HG03196 (cell line): ENCODE measurements at regions not wholly inside any gene's neighbourhood (a gene's known extent, or its start where the extent isn't known, plus 50 kb on each side); places are given as distances from the start of the nearest gene placed in this dataset.

ENCODE experiments used
- ATAC-seq: cut with Tn5 transposase; IDR thresholded peaks from one replicate; pipeline ENCODE4 v1.9.1; 2021; ENCODE audit not compliant: unreplicated experiment

DNA sequence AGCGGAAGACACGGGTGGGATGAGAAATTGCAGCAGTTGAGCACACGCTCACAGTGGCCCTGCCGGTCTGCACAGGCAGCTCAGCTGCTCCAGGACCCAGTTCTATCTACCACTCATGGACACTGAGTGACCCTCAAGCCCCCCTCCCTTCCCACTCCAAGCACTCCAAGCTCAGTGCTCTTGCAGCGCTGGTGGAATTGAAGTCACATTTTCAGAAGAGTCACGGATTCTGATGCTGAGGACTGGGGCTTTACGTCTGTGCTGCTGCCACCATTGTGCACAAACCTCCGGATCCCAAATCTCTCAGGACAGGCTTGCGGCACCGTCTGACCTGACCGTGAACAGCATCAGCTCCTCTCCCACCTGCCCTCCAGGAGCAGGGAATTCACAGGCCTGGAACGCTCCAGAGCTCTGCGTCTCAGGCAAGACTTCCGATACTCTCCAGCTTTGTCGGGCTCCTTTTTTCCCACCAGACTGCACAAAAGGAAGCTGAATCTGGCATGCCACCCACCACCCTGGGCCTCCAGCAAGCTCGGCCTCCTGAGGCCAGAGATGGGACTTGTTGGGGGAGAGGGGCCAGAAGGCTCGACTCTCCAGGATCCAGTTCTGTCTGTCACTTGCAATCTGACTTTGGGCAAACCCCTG is 213.1 kb upstream of the RTL1 start:
- ATAC-seq = no peak

DNA sequence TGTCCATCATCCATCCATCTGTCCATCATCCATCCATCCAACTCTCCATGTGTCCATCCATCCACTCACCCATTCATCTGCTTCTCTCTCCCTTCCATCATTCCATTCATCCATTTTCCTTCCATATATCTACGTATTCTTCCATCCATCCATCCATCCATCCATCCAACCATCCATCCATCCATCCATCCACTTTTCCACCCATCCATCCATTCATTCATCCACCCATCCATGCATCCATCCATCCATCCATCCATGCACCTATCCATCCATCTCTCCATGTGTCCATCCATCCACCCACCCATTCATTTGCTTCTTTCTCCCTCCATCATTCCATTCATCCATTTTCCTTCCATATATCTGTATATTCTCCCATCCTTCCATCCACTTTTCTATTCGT is 214.0 kb upstream of the RTL1 start:
- no peak for ATAC-seq

DNA sequence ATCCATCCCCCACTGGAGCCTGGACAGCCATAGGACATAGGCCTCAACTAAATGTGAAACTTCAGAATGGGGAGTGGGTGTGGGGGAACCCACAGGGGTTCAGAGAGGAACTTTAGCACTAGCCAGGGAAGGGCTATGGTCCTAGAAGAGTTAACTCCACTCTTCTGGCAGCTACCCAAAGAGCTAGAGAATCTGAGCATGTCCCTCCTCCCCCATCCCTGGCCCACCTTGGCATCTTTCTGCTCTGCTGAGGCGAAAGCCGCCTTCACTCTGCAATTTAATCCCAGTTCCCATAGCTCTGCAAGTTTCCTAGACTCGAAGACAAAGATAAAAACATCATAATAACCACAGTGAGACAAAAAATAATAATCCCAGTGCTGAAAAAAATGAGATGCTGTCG is 214.7 kb upstream of the RTL1 start:
- no peak for ATAC-seq

DNA sequence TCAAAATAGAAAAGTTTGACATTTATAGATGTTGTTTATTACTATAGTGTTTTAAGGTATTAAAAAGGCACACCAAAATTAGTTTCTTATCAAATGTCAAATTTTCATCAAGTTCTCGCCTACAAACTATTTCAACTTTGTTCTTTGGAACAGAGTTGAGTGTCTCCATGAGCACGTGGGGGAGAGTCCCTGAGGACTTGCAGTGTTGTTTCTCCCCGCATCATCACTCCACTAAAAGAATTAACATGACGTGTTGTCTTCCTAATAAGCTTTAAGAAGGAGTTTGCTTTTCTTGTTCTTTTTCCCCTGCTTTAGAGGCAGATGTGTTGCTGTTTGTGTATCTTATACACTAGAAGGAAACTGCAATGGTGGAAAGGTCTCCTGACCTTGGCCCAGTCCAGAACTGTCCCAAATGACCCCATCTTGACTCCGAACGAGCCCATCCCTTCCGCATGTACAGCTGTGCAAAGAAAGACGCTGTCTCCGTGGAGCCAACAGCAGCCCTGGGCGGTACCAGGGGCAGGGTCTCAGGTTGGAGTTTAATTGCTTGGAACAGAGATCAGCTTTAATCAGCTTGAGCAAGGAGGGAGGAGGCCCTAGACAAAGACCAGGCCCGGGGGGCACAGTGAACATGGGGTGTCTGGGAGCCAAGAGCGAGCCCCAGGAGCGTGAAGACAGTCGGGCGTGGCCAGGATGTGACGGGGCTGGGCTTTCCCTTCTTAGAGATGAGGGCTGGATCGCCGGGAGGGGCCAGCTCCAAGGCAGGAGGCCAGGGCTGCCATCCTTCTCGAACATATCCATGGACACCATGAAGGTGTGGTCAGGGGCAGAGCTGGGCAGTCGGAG is 215.4 kb upstream of the RTL1 start:
- ATAC-seq = no peak

DNA sequence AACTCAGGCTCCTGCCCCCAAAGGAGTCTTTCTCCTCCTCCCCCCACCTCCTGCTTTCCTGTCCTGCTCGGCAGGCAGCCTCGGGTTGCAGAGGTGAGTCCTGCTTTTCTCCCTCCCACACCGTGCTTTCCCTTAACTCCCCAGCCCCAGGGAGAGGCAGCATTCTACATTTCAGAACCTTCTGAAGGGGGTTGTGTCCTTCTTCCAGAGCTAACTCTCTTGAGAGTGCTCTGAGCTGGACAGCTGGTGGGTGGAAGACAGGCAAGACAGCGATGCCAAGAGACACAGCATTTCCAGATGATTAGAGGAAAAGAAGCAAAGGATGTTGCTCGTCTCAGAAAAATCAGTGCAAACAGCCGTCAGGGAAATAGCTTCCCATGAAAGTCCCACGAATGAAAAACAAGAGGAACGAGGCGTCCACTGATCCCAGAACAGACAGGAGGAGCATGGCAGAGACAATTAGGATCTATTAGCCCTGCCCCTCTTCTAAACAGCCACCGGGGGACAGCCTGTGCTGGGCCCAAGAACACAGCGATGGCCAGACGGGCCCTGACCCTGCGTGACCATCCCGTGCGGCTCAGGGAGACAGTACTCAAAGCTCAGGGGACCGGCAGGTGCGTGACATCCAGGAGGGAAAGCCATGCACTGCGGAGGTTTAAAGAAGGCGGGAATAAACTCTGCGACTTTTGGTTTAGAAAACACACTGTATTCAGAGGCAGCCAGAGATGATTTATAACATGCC is 216.5 kb upstream of the RTL1 start:
- ATAC-seq = no peak

DNA sequence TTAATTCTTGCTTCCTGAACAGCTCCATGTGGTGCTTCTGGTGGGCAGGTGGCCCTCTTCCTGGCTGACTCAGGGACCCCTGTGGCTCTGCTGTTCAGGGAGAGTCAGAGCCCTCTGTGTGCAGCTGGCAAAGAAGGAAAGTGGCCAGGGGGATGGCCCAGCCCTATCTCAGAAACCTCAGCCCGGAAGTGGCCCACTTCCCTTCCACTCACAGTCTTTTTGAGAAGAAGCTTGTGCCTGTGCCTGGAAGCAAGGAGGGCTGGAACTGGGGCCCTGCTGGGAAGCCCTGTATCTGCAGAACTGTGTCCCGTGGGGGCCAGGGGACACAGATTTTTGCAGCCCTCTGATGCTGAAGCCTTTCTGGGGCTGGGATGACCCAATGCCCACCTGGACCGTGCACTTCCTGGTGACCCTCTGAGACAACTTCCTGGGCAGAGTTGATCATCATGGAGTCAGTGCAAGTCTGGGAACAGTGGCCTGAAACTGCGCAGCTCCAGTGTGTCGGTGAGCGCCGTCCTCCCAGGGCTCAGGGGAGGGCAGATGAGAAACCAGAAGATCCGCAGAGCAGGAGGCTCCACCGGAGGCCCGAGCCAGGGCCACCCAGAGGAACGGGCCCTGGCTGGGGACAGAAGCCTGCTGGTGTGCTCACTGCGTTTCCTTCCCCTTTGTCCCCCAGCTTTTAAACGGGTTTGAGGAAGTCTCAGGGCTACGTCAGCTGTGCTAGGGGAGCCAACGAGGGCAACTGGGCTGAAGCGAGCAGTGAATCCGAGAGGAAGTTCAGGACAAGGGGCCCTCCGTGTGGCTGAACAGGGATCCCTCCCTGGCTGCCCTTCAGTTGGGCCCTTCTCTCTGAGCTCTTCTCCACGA is 217.4 kb upstream of the RTL1 start:
- no peak for ATAC-seq

DNA sequence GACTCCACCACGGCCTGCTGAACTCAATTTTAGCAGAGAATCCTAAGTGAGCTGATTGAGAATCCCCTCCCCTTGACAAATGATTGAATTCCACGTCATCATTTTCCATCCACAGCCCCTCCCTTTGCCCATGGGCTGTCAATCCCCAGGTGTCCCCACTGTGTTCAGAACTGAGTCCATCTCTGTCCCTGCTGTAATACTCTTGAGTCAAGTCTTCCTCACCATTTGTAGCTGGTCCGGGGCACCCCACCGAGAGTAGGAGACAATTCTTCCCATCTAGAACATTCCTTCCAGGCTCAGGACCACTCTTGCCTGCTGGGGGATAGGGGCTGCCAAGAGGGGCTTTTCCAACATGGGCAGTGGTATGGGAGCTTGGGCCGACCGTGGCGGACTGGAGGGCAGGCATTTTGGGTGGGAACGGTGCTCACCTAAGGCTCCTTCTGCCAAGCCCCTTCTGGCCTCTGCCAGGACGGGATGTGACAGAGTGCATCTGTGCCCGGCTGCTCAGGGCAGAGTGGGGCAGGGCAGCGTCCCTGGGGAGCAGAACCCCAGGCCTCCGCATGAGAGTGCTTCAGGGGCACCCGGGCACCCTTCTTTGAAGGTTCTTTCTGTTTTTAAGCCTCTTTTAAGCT is 218.1 kb upstream of the RTL1 start:
- ATAC-seq = no peak

DNA sequence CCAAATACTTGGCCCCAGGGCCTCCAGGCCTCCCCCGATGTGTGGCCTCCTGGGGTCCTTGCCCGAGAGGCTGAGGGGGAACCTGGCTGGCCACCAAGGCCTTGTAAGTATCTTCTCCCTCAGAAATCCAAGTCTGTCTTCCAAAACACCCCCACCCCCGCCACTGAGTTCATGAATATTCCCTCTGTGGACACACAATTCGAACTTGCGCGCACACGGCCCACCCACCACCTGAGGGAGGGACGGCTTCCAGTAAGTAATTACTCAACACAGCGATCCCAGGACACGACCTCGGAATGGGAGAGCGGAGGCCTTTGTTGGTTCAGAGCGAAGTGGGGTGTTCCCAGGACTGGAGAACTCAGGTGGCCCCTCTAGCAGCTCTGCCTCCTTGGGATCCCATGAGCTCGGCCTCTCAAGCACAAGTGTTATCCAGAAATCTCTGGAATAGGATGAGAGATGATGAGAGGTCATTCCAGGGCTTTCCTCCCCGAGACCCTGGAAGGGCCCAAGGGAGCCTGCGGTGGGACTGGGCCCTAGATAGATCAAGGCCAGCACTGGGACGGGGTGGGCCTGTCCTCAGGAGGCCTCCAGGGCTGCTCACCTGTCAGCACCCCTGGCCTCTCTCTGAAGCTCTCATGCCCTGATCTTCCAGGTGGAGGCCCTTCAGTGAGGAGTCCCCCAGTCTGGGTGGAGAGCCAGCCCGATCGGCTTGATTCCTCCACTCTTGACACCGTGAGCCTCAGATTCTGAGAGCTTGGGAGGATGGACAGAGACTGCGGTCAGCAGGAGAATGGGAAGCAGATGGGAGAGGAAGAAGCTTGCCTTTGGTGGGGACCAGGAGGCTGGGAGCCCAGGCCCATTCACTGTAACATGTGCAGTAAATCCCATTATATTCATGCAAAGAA is 219.0 kb upstream of the RTL1 start:
- ATAC-seq = no peak

DNA sequence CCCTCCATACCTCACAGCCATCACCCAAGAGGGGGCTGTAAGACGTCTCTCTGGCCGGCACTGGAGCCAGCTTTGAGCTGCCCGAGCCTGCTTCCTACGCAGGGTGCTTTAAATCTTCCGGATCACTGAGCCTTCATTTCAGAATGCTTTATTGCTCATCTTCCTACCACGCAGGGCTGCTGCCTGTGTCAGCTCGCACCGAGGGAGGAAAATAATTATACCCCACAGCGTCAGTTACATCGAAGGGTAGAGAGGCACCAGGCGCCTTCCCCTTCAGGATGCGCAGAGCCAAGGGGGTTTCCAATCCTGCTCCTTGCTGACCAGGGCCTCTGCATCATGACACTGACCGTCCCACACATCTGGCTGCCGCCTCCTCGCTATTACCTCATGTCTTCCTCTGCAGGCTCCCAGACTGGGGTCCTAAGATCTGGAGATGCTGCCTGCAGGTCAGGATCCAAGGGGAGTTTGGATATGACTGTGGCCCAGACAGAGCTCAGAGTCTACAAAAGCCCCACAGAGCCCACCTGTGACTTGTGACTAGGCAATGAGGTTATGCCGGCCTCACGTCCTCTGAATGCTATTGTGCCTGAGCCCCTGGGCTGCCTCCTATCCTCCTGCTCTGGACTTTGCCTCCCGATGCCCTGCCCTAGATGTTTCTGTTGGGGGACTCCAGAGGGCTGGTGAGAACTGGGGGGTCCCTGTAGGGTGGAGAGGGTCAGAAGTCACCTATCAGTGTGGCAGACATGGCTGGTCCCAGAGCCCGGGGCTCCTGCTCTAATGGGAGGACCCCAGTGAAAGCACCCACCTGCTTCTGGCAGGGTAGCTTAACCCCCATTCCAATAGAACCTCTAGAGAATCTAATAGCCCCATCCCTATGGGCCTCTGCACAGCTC is 220.3 kb upstream of the RTL1 start:
- no peak for ATAC-seq

DNA sequence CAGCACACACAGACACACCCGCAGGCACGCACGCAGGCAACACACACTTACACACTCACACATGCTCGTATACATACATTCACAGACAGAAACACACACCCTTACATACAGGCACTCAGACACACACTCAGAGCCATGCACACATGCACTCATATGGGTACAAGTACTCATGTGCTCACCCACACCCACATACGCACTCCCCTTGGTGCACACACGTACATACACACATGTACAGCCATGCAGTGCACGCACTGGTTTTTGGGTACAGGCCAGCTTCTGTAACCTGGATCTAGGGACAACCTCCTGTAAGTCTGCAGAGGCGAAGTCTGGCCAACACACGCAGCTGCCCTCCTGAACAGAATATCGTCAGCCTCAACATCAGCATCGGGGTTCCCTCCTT is 221.3 kb upstream of the RTL1 start:
- no peak for ATAC-seq

DNA sequence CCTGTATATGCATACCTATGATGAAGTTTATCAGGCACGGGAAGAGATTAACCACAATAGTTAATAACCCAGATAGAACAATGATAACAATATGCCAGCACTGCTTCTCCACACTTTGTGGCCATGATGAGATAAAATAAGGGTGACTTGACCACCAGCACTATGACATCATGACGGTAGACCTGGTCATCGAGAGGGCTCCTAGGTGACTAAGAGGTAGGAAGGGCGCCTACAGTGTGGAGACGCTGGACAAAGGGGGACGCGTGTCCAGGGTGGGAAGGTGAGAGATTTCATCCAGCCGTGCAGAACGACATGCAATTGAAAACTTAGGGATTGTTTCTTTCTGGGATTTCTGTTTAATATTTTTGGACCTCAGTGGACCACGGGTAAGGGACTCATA is 221.8 kb upstream of the RTL1 start:
- no peak for ATAC-seq

DNA sequence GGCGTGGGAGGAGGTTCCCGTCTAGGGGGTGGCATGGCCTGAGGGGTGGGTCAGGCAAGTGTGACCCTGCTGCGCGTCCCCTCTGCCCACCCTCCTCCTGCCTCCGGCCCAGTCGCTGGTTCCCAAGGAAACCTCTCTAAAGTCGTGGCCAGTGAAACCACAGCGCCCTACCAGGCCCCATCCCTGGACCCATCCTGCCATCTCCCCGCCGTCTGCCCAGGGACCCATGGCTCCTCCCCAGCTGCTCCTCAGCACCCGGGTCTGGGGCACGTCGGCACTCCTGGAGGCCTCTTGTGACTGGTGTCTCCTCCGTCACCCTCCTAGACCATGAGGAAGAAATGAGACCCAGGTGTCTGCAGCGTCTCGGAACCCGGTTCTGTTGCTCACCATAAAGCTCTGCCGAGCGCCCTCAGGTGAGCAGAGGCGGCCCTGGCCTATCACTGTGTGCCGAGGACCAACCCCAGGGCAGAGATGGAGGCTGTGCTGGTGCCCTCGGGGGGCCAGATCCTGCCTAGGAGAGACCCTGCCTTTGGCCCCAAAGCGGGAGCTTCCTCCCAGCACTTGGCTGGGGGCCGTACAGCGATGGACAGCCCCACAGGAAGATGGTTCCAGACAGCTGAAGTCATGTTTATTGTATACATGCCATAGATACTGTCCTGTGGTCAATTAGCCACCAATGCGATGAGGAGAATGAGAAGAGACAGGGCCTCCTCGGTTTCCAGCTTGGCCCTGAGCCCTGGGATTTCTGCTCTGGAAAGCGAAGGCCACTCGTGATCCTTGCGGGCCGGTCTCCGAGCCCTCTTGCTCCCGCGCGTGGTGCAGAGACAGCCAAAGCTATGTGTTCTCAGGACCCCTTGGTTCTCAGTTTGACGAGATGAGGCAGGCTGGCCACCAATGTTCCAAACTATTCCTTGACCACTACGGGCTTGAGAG is 222.5 kb upstream of the RTL1 start:
- no peak for ATAC-seq

DNA sequence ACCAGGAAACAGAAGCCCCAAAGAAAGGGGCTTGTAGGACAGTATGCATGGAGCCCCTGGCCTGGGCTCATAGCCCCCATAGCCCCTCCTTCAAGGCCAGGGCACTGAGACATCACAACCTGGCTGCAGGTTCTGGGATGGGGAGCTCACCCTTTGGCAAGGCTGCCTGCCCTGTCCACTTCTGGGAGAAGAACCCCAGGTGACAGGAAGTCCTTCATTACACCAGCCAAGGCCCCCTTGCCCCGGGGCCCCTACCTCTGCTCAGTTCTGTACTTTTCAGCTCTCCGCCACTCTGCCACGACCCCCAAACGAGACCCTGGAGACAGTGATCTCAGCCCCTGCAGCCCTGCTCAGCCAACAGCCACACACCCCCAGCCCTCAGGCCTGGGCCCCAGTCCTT is 223.2 kb upstream of the RTL1 start:
- ATAC-seq = no peak

DNA sequence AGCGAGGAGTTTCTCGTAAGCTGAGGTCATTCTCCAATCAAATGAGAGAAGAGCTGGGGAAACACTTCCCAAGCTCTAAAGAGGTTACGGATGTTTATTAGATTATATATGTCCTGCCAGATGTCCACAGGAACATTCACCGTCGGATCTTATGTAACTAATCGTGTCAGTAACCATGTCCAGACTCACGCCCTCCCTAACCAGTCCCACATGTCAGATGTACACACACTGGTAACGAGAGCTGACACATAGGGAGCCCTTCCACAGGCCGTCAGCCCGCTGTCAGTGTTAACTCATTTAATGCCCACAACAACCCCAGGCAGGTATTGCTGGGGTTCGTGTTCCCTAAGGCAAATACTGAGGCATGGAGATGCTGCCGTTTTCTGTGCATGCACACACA is 223.7 kb upstream of the RTL1 start:
- no peak for ATAC-seq

DNA sequence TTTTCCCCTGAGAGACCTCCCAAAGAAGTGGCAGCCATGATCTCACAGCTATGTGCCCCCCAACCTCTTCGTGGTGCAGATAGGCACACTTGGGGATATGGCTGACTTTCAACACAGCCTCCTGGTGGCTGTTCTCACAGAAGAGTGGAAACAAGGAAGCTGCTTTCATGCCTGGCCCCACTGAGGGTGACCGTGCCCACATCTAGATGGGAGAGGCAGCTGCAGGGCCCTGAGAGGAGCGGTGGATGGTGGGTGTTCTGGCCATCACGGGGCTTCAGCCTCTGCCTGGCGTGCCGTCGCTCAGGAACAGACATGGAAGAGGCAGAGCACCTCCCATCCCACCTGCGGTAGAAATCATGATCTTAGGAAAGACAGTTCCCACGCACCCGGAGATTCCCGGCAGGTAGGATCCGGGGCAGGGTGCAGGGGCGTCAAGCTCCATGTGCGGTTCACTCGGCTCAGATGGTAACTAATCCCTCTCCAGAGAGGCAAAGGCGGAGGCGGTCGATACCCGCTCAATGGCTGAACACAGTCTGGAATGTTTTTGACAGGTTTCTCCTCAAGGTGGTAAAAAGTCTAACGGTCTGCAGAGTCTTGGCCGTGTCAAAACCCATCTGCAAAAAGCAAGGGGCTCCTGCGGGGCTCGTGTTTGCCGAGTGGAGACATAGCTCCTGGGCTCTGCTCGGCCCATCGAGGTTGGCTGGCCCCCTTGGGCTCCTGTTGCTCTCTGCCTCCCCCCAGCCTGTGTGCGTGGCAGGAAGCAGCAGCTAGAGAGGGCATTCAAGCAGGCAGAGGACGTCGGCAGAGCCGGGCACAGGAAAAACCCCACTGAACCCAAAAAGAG is 225.2 kb upstream of the RTL1 start:
- ATAC-seq = no peak

DNA sequence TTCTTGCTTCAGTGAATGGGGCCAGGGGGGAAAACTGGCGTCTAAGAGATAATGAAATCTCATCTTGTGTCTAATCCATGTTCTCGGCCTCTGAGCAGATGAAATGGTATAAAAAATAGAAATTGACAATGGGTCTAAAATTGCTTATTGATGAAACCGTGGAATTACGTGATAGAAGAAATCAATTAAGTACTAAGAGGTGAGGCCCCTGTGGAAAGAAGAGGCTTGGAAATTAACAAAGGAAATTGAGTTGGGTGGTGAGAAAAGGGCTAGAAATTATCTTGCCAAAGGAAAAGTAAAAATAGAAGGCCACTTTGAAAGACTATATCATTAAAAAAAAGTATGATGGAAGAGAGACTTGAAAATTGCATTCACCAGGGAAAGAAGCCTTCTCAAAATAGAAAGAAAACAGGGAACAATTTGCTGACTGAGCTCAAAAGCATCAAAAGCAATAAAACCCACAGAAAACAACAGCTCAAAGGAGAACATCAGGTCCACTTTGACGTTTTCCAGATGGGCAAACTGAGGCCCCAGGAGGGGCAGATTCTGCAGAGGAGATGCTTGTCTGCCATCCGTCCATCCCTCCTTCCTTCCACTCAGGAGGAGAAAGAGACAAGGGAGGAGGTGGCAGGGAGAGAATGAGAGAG is 226.1 kb upstream of the RTL1 start:
- ATAC-seq = no peak
